ENCODE measurements at regions not wholly inside any gene's neighbourhood (a gene's known extent, or its start where the extent isn't known, plus 50 kb on each side); places are given as distances from the start of the nearest gene placed in this dataset.

DNA sequence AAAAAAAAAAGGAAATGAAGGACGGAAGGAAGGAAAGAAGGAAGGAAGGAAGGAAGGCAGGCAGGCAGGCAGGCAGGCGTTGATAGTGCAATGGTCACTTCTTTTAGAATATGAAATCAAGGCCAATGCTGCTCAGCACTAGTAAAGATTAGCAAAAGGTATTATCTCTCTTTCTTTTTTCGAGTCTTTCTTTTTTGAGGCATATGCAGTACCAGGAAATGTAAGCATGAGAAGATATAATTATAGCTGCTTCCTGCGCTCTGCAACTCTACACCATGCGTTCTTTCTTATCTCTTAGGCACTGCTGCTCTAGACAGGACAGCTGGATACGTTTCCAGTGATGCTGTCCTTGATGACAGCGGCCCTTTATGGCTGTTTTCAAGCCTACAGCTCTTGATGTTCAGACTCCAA, 1512.5 kb upstream of the B3GALT2 start:
- DNase-seq = no peak
- Mint-ChIP-seq H3K9me3 (ENCODE audit: unreplicated experiment) (peaks cover 4% of the 10 kb centered on the region), H3K4me3 (ENCODE audit: unreplicated experiment) (no peak overlapping the region), H3K36me3 (ENCODE audit: unreplicated experiment) (no peaks in the 10 kb centered on the region), H3K4me1 (ENCODE audit: low read depth, unreplicated experiment) (peaks cover 24% of the 10 kb centered on the region), H3K27ac (ENCODE audit: unreplicated experiment) (no peak overlapping the region), H3K27me3 (ENCODE audit: unreplicated experiment) (no peaks in the 10 kb centered on the region)
- TF ChIP-seq, protein P1, sequence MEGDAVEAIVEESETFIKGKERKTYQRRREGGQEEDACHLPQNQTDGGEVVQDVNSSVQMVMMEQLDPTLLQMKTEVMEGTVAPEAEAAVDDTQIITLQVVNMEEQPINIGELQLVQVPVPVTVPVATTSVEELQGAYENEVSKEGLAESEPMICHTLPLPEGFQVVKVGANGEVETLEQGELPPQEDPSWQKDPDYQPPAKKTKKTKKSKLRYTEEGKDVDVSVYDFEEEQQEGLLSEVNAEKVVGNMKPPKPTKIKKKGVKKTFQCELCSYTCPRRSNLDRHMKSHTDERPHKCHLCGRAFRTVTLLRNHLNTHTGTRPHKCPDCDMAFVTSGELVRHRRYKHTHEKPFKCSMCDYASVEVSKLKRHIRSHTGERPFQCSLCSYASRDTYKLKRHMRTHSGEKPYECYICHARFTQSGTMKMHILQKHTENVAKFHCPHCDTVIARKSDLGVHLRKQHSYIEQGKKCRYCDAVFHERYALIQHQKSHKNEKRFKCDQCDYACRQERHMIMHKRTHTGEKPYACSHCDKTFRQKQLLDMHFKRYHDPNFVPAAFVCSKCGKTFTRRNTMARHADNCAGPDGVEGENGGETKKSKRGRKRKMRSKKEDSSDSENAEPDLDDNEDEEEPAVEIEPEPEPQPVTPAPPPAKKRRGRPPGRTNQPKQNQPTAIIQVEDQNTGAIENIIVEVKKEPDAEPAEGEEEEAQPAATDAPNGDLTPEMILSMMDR (IDR thresholded peaks at IDR 0.05; ENCODE audit: partially characterized antibody, unreplicated experiment) = no peak

DNA sequence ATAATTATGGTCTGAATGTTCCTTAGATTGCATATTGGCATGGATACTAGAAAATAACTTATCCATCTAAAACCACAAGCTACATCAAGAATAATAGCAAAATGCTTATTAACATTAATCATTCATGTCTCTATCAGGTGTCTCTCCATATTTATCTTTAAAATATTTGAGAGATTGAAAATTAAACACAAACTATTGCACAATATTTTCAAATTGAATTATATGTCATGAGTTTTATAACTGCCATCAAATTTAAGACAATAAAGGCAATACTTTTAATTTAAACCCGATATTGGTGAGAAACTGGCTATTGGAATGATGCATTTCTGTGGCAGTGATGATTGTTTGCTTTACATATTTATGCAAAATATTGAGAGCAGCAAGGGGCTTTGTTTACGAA, 1506.8 kb upstream of the B3GALT2 start:
- H3K27me3 Mint-ChIP-seq (ENCODE audit: unreplicated experiment) = no peaks in the 10 kb centered on the region
- H3K9me3 Mint-ChIP-seq (ENCODE audit: unreplicated experiment) = peaks cover 4% of the 10 kb centered on the region
- TF ChIP-seq, protein P1 (IDR thresholded peaks at IDR 0.05; ENCODE audit: partially characterized antibody, unreplicated experiment) = no peak
- H3K4me1 Mint-ChIP-seq (ENCODE audit: low read depth, unreplicated experiment) = peaks cover 13% of the 10 kb centered on the region
- no peaks in the 10 kb centered on the region for H3K36me3 Mint-ChIP-seq (ENCODE audit: unreplicated experiment)
- H3K4me3 Mint-ChIP-seq (ENCODE audit: unreplicated experiment) = no peak overlapping the region
- peak overlapping the region; percentile 52 for H3K27ac Mint-ChIP-seq (ENCODE audit: unreplicated experiment)
- DNase-seq = no peak

DNA sequence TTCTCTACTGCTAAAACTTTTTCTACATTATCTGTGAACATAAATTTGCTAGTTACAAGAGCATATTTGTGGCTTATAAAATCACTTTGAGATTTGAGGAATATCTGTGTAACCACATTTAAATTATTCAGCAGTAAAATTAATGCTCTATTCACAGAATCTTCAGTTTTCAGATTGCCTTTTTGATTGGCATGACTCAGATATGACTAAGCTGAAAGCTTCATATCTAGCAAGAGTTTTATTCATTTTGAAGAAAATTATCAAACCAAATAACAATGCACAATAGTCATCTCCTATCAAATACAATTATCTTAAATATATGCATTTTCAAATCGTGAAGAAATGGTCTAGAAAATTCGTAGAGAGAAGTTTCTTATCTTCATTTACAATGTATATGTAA, 1498.2 kb upstream of the B3GALT2 start:
- no peak for DNase-seq
- Mint-ChIP-seq H3K4me1 (ENCODE audit: low read depth, unreplicated experiment) (no peaks in the 10 kb centered on the region), H3K27me3 (ENCODE audit: unreplicated experiment) (peaks cover 1% of the 10 kb centered on the region), H3K36me3 (ENCODE audit: unreplicated experiment) (no peaks in the 10 kb centered on the region), H3K9me3 (ENCODE audit: unreplicated experiment) (no peaks in the 10 kb centered on the region), H3K27ac (ENCODE audit: unreplicated experiment) (no peak overlapping the region), H3K4me3 (ENCODE audit: unreplicated experiment) (no peak overlapping the region)
- TF ChIP-seq, protein P1 (IDR thresholded peaks at IDR 0.05; ENCODE audit: partially characterized antibody, unreplicated experiment) = no peak

DNA sequence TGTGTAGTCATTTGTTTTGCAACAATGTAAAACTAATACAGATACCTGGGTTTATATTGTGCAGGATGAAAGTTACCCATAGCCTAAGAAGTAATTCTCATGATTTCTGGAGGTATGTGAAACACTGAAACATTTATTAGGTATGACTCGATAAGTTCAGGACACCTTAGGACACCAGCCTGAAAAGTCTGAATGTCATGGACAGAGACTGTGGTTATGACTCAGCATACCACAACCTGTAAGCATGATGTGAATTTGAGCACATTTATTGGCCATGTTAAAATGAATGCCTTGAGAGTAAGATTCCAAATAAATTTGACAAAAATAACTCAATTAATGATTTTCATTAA, 1471.7 kb upstream of the B3GALT2 start:
- Mint-ChIP-seq H3K4me3 (ENCODE audit: unreplicated experiment) (no peak overlapping the region), H3K27ac (ENCODE audit: unreplicated experiment) (no peak overlapping the region), H3K4me1 (ENCODE audit: low read depth, unreplicated experiment) (no peaks in the 10 kb centered on the region), H3K9me3 (ENCODE audit: unreplicated experiment) (no peaks in the 10 kb centered on the region), H3K36me3 (ENCODE audit: unreplicated experiment) (no peaks in the 10 kb centered on the region), H3K27me3 (ENCODE audit: unreplicated experiment) (peaks cover 3% of the 10 kb centered on the region)
- TF ChIP-seq, protein P1 (IDR thresholded peaks at IDR 0.05; ENCODE audit: partially characterized antibody, unreplicated experiment) = no peak
- DNase-seq = no peak

DNA sequence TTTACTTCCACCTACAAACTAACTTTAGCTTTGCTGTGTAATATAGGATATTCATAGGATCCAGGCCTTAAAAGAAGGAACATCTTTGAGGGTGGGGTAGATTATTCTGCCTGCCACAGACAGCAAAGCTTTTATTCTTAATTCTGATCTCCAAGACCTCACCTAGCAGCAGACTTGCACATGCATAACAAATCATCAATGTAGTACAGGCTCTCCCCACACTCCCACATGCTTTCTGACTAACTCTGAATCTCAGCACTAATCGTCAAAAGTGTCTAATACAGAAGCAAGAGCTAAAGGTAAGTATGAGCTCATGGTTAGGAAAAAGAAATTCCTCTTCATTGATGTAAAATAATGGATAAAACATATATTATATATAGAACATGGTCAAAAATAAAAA, 1468.5 kb upstream of the B3GALT2 start:
- H3K4me3 Mint-ChIP-seq (ENCODE audit: unreplicated experiment) = no peak overlapping the region
- no peaks in the 10 kb centered on the region for H3K36me3 Mint-ChIP-seq (ENCODE audit: unreplicated experiment)
- TF ChIP-seq, protein P1 (IDR thresholded peaks at IDR 0.05; ENCODE audit: partially characterized antibody, unreplicated experiment) = no peak
- DNase-seq = no peak
- no peaks in the 10 kb centered on the region for H3K4me1 Mint-ChIP-seq (ENCODE audit: low read depth, unreplicated experiment)
- H3K27ac Mint-ChIP-seq (ENCODE audit: unreplicated experiment) = no peak overlapping the region
- no peaks in the 10 kb centered on the region for H3K9me3 Mint-ChIP-seq (ENCODE audit: unreplicated experiment)
- no peaks in the 10 kb centered on the region for H3K27me3 Mint-ChIP-seq (ENCODE audit: unreplicated experiment)
